DMS79 (cell line): ENCODE measurements at regions not wholly inside any gene's neighbourhood (a gene's known extent, or its start where the extent isn't known, plus 50 kb on each side); places are given as distances from the start of the nearest gene placed in this dataset.

Experiments
- DNase-seq: peaks from one replicate; lab custom pipeline; 2025; lab: John Stamatoyannopoulos, UW

- no peak for DNase-seq
Observed at GRCh38 chr2:67917332-67918054, 145.3 kb downstream of the C1D start.

- no peak for DNase-seq
Observed at GRCh38 chr2:67918471-67918870, 144.3 kb downstream of the C1D start.

- DNase-seq, result no peak
Observed at GRCh38 chr2:67919490-67919889, 143.3 kb downstream of the C1D start.

- peak; percentile 62 for DNase-seq
Observed at GRCh38 chr2:67922080-67922785, 140.6 kb downstream of the C1D start.

GRCh38 chr2:67923696-67924095 is 139.1 kb downstream of the C1D start:
- peak; percentile 83 for DNase-seq

GRCh38 chr2:67927501-67927900 is 135.3 kb downstream of the C1D start:
- no peak for DNase-seq

GRCh38 chr2:67930156-67930555 is 132.6 kb downstream of the C1D start:
- no peak for DNase-seq

- no peak for DNase-seq
Observed at GRCh38 chr2:67936969-67937368, 125.8 kb downstream of the C1D start.

- no peak for DNase-seq
Observed at GRCh38 chr2:67938053-67938452, 124.8 kb downstream of the C1D start.

GRCh38 chr2:67945056-67945455 is 117.7 kb downstream of the C1D start:
- no peak for DNase-seq

GRCh38 chr2:67945940-67946339 is 116.9 kb downstream of the C1D start:
- peak; percentile 76 for DNase-seq

GRCh38 chr2:67948057-67948456 is 114.7 kb downstream of the C1D start:
- no peak for DNase-seq

GRCh38 chr2:67948506-67948905 is 114.3 kb downstream of the C1D start:
- no peak for DNase-seq

- no peak for DNase-seq
Observed at GRCh38 chr2:67950018-67950417, 112.8 kb downstream of the C1D start.

- DNase-seq, result no peak
Observed at GRCh38 chr2:67950919-67951318, 111.9 kb downstream of the C1D start.

- no peak for DNase-seq
Observed at GRCh38 chr2:67952066-67952465, 110.7 kb downstream of the C1D start.

GRCh38 chr2:67954093-67954748 is 108.6 kb downstream of the C1D start:
- peak; percentile 98 for DNase-seq

- no peak for DNase-seq
Observed at GRCh38 chr2:67955748-67956603, 106.8 kb downstream of the C1D start.

- DNase-seq, result no peak
Observed at GRCh38 chr2:67965246-67965645, 97.6 kb downstream of the C1D start.

- no peak for DNase-seq
Observed at GRCh38 chr2:67970071-67970470, 92.7 kb downstream of the C1D start.

GRCh38 chr2:67970542-67970941 is 92.3 kb downstream of the C1D start:
- DNase-seq, result no peak
